ENCODE measurements at regions not wholly inside any gene's neighbourhood (a gene's known extent, or its start where the extent isn't known, plus 50 kb on each side); places are given as distances from the start of the nearest gene placed in this dataset.

- TF ChIP-seq YY1 (IDR thresholded peaks at IDR 0.05; ENCODE audit: low read depth, low read length) (no peak), POLR2A (IDR thresholded peaks at IDR 0.05; ENCODE audit: low read depth, low read length) (no peak), MLLT1 (IDR thresholded peaks at IDR 0.05) (no peak), RAD21 (IDR thresholded peaks at IDR 0.05; ENCODE audit: insufficient read depth, low read depth, low read length) (no peak), MAX (IDR thresholded peaks at IDR 0.05; ENCODE audit: low read depth, low read length) (no peak), NRF1 (conservative IDR thresholded peaks at IDR 0.05; ENCODE audit: low read depth, low read length) (no peak), TARDBP (IDR thresholded peaks at IDR 0.05; ENCODE audit: borderline replicate concordance) (no peak), MEF2A (IDR thresholded peaks at IDR 0.05; ENCODE audit: insufficient read depth, low read depth, low read length) (no peak), NR2C2 (IDR thresholded peaks at IDR 0.05; ENCODE audit: borderline replicate concordance, control insufficient read depth, insufficient read length, low read depth) (no peak)
- TF ChIP-seq, protein P1, sequence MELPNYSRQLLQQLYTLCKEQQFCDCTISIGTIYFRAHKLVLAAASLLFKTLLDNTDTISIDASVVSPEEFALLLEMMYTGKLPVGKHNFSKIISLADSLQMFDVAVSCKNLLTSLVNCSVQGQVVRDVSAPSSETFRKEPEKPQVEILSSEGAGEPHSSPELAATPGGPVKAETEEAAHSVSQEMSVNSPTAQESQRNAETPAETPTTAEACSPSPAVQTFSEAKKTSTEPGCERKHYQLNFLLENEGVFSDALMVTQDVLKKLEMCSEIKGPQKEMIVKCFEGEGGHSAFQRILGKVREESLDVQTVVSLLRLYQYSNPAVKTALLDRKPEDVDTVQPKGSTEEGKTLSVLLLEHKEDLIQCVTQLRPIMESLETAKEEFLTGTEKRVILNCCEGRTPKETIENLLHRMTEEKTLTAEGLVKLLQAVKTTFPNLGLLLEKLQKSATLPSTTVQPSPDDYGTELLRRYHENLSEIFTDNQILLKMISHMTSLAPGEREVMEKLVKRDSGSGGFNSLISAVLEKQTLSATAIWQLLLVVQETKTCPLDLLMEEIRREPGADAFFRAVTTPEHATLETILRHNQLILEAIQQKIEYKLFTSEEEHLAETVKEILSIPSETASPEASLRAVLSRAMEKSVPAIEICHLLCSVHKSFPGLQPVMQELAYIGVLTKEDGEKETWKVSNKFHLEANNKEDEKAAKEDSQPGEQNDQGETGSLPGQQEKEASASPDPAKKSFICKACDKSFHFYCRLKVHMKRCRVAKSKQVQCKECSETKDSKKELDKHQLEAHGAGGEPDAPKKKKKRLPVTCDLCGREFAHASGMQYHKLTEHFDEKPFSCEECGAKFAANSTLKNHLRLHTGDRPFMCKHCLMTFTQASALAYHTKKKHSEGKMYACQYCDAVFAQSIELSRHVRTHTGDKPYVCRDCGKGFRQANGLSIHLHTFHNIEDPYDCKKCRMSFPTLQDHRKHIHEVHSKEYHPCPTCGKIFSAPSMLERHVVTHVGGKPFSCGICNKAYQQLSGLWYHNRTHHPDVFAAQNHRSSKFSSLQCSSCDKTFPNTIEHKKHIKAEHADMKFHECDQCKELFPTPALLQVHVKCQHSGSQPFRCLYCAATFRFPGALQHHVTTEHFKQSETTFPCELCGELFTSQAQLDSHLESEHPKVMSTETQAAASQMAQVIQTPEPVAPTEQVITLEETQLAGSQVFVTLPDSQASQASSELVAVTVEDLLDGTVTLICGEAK (IDR thresholded peaks at IDR 0.05; ENCODE audit: borderline replicate concordance), result no peak
- TF ChIP-seq, protein P2, sequence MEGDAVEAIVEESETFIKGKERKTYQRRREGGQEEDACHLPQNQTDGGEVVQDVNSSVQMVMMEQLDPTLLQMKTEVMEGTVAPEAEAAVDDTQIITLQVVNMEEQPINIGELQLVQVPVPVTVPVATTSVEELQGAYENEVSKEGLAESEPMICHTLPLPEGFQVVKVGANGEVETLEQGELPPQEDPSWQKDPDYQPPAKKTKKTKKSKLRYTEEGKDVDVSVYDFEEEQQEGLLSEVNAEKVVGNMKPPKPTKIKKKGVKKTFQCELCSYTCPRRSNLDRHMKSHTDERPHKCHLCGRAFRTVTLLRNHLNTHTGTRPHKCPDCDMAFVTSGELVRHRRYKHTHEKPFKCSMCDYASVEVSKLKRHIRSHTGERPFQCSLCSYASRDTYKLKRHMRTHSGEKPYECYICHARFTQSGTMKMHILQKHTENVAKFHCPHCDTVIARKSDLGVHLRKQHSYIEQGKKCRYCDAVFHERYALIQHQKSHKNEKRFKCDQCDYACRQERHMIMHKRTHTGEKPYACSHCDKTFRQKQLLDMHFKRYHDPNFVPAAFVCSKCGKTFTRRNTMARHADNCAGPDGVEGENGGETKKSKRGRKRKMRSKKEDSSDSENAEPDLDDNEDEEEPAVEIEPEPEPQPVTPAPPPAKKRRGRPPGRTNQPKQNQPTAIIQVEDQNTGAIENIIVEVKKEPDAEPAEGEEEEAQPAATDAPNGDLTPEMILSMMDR (IDR thresholded peaks at IDR 0.05 in 2 of 3, conservative IDR thresholded peaks at IDR 0.05 in 1 of 3; ENCODE audit: control insufficient read depth in 2 of 3, extremely low read depth in 1 of 3, insufficient read depth in 1 of 3, low read depth in 3 of 3, low read length in 3 of 3), result no peak
Measured at GRCh38 chr3:24933401-24933800, 438.8 kb upstream of the THRB start.

Measured in GM12878 (cell line).